GM19035 (cell line): ENCODE measurements at regions not wholly inside any gene's neighbourhood (a gene's known extent, or its start where the extent isn't known, plus 50 kb on each side); places are given as distances from the start of the nearest gene placed in this dataset.

Source experiments
- ATAC-seq: cut with Tn5 transposase; IDR thresholded peaks from one replicate; pipeline ENCODE4 v1.9.1; 2021; ENCODE audit not compliant: unreplicated experiment

DNA sequence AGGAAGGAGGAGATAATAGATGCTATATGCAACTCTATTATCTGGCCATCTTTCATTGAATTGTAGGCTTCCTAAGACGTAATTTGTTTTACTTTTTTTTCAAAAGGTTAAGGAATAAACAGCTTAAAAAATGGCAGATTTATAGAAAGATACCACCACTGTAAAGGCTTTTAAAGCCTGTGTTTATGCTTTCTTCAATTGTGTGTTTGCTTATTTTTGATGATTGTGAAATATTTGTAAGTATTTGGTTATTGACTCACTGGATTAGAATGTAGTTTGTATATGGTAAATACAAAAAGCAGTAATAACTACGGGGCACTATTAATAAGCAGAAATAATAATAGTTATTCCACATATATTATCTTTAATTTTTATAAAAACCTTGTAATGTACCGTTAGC lies 437.9 kb downstream of the KLF5 start:
- ATAC-seq, result no peak

DNA sequence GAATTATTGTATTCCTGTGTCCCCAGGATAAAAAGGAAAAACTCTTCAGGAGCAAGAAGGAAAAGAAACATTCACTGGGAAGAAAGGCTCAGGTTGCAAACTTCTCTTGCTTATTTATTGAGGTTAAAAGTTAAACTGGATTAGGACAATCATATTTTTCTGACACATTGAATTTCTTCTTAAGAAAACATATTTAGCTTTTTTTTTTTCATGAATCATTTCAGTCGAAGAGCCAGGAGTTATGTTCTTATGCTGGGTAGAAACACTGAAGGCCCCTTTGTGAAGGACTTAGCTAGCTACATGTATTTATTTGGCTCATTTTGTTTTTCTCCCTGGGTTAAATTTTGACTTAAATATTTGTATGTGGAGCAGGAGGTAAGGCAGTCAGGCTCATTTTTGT lies 434.0 kb downstream of the KLF5 start:
- no peak for ATAC-seq

DNA sequence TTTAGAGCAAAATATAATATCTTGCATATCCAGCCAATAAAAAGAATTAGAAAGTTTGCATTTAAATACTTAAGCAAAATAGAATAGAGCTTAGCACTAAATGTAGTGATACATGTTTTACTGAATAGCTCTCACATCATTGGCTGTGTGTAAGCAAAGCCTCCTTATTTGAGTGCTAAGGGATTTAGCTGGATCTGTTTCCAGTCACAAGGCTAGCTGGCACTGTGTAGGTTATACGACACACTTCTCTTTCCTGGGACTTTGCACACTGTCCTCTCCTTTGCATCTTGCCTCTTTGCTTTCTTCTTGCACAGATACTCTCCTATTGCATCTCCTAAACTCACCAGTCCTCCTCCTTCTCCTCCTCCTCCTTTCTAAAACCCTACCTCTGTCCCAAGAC lies 423.8 kb downstream of the KLF5 start:
- ATAC-seq, result no peak

DNA sequence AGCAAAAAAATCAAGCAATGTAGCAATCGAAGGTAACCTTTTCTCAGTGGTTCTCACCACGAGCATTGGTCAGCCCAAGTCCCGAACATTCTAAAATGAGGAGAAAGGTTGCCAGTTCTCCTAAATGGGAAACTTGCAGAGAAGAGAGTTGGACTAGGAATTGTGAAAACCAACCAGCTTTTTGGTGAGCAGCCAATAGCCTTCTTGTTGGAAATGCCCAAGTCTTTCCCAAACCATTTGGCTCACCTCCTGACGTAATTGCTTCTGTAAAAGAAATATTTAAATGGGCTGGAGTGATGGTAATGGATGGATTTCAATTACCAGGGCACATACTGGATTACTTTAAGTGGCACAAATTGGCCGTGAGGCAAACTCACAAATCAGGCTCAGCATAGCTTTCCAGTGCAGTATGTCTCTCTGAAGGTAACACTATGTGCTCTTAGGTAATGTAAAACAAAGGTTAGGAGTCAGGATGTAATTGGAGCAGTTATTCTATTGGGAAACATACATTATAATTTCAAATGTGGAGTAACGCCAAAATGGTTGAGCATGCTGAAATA lies 423.2 kb downstream of the KLF5 start:
- ATAC-seq, result no peak

DNA sequence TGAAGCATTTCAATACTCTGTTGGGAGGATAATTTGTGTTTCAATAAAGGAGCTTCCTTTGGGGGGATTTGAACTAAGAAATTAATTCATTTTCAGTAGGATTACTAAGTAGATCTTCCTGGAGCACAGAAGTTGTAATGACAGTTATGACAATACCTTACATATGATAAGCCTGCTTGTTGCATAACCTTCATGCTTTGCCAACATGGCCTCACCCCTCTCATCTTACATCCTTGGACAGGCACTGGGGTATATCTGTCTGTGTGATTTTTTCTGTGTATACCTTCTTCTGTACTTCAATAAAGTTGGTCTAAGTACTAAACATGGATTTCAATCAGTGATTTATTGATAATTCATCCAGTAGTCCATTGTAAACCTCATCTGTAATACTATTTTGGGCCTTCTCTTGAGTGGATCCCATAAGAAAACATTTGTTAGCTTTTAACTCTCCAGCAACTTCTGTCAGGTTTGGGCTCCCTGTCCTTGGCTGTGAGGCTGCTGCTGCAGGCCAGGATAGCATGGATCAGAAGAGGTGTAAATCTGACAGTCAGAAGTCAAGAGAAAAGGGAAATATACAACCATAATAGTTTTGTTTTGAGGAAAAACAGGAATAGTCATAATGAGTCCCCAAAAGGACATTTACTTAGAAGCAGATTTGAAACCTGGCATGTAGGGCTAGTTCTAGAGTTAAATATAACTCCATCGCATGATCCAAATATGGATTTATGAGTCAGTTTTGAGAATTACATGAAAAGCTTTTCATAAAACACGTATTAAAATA lies 422.2 kb downstream of the KLF5 start:
- ATAC-seq, result no peak

DNA sequence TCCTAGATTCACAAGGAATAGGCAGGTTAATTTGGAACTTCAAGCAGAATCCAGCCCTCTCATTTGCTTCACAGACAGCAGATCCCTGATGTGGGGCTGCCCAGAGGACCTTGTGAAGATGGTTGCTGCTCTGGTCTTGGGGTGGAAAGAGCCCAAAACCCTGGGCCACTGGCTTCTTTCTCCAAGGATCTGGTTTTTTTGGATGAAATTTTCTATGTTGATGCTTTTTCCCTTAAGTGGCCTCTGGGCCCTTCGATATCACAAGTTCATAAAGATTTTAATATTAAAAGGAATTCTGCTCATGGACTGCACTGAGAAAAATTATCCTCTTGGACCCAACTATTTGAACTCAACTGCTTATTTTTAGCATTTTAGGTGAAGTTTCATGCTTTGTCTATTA lies 421.1 kb downstream of the KLF5 start:
- no peak for ATAC-seq

DNA sequence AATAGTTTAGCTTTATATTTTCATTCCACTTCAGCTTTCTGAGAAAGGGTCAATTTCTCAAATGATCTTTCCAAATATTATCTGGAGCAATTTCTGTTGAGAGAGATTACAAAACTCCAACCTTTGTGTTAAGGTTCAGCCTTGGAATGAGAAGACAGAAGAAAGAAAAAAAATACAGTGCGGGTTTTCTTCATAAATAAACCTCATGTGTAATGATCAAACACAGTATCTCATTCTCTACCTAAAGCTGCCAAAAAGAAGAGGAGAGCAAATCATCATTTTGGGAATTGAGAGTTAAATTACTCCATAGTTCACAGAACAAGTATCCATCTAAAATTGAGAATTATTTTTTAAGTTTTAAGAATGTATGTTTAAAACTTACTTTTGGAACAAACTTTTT lies 420.5 kb downstream of the KLF5 start:
- ATAC-seq, result no peak

DNA sequence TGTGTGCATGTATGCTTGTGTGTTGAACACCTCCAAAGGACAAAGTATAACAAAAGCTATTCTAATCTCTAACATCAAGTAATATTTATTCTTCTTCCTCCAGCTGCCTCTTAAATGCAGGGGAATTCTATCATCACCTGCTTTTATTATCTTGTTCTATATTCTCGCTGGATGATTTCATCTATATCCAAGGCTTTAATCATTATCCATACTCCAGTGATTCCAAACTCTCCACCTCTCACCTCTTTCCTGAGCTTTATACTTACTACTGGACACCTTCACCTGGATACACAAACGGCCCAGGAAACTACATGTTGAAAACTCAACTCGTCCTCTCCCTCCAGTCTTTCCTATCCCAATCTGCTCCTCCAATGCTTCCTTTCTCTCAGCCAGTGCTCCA lies 418.6 kb downstream of the KLF5 start:
- ATAC-seq, result no peak

DNA sequence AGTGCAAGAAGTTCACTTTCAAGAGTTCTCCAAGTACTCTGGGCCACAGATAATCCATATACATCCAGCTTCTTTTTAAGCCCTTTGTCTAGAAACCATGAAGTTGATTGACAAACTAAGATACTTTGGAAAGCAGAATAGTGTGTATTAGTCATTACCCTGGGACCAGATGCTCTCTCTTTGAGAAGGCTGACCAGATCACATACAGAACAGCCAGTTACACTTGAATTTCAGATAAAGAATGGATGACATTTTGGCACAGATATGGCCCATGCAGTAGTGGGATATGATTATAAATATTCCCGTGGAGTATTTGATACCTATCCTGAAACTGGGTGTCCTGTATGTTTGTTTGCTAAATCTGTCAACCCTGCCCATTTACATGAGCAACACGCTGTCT lies 414.2 kb downstream of the KLF5 start:
- no peak for ATAC-seq

DNA sequence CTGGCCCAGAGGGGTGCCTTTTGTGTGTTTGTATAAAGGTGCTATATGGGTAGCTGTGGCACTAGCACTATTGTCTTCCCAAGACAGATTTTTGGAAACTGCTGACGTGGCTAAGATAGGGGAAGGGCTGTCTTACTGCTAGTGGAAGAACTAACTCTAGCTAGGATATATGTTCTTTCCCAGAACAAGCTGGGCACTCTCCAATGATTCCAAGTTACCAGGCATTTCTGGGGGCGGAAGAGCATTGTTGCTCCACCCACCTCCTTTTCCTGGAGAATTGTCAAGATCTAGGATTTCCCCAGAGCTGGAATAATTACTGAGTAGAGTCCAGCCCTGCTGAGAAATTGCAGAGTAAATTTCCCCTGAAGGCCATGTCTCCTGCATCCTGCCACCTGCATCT lies 408.3 kb downstream of the KLF5 start:
- ATAC-seq, result no peak

DNA sequence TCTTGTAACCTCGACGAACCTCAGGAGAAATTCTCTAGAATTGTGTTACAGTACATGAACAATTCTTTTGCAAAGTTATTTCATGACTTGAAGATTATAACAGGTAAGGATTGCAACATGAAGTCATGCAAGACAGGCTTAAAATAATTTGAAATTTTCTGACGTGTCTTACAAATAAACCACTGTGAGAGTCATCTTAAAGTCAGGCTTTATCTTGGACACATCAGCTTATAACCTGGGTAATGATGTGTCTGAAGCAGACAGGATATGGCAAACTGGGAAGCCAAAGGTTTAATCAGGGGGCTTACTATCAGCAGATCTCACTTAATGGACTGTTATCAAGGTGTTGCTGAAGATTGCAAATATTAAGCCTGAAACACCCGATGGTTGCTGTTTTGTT lies 407.8 kb downstream of the KLF5 start:
- ATAC-seq, result no peak

DNA sequence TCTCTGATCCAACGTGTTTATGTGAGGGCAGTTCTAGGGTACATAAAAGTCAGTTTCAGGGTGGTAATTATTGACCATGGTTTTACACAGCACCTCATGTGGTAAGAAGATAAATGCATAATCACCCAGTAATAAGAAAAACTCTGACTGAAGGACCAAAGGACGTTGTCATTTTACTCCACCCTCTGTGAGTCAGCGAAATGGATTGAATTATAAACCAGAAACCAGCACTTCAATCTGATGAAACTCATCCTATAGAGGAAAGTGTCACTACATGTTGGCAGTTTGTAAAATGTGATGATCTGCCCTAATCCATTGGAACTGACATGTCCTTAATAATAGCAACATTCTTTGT lies 406.8 kb downstream of the KLF5 start:
- ATAC-seq, result no peak

DNA sequence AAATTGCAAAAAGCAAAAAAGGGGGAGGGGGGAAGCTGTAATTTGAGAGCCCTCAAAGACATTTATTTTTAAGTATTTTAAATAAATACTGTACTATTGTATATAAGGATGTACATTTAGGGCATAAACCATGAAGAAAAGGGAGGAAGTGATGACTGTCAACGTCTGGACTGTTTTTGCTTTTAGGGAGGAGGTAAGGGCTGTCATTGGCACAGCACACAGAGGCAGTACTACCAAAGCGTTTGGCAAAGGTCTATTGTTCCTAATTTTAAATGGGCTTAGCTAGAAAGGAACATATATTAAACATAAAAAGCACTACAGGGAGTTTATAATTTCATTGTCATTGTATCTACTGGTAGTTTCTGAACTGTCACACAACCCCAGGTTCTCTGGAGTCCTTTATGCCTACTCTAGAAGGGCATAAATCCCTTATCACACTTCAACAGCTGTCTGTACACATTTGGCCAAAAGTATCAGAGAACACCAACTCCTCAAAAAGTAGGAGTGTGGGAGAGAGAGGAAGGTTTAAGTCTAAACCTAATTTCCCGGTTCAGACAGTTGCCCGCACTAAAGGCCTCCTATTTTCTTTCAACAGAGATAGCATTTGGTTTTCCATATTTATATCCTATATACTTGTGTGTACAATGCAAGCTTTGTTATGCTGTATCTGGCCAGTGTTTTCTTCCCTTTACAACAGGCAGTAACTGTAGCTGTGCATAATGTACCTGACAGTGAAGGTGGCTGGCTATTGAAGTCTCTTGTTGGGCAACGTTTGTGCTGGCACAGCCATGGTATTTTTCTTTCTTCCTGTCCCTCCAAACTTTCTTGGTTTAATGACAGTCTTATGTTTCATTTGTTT lies 406.2 kb downstream of the KLF5 start:
- no peak for ATAC-seq

DNA sequence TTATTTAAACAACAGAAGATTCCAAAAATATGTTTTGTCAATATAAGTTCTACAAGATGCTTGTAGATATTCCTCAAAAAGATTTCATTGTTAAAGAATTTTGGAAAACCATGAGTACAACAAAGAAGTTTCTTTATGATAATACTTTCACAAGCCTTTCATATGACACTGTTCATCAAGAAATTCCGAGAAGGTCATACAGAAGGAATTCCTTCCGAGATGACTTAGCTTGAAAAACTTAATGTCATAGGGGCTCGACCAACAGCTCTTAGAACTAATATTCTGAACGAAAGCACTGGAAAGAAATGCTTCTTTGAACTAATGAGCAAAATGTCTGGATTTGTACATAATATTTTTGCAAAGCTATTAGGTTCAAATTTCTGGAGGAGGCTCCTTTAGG lies 403.4 kb downstream of the KLF5 start:
- no peak for ATAC-seq

DNA sequence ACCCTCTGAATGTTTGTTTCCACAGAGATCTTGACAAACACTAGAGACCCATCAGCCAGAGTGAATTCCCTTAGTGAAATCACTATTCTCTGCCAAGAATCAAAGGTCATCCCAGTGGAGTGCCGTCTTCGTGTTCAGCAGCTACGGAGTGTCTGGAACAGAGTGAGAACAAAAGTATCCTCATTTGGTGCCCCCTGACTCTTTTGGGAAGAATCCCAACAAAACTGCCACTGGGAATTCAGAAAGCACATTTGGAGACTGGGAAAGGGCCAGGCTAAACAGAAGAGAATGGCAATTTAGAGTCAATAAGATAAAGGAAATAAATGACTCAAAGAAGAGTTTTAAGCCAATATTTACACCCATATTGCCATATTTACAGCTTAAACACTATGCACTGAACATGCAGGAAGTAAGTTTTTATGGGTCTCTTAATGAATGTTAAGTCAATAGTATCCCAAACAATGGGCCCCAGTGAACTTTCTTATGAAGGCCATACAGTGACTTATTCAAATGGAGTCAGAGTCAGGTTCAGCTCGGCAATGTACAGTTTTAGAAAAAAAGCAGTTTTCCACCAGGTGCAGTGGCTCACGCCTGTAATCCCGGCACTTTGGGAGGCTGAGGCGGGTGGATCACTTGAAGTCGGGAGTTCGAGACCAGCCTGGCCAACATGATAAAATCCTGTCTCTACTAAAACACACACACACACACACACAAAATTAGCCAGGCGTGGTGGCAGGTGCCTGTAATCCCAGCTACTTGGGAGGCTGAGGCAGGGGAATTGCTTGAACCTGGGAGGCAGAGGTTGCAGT lies 392.6 kb downstream of the KLF5 start:
- no peak for ATAC-seq

DNA sequence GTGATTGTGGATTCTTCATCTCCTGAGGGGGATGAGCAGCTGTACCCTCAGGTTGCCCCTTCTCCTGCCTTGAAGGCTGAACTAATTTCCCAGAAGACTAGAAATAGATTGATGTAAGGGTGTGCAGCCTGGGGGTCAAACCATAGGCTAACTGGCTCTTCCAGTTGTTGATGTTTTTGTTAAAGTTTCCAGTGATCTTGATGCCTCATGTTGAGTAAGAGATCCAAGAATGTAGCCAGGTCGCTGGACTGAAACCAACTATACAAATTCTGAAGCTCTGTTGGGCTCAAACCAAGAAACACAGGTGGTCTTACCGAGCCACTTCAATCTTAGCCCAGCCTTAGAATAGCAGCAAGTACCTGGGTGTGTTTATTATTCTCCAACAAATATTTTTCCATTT lies 391.8 kb downstream of the KLF5 start:
- ATAC-seq, result no peak

DNA sequence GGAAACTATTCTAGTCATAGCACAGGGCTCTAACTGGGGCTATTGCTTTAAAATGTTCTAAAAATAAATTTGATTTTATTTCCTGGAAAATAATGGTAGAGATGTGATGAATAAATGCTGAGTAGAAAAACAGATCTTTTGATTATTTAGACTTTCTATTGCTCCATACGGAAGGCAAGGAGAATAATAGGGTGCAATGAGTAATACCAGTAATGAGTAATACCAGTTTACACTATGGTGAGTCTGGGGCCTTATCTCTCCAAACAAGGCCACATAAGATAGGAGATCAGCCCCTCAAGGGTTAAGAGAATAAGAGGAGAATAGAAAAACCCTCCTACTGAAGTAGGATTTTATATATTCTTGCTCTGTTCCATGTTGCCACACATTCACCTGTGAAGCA lies 390.4 kb downstream of the KLF5 start:
- ATAC-seq, result no peak

DNA sequence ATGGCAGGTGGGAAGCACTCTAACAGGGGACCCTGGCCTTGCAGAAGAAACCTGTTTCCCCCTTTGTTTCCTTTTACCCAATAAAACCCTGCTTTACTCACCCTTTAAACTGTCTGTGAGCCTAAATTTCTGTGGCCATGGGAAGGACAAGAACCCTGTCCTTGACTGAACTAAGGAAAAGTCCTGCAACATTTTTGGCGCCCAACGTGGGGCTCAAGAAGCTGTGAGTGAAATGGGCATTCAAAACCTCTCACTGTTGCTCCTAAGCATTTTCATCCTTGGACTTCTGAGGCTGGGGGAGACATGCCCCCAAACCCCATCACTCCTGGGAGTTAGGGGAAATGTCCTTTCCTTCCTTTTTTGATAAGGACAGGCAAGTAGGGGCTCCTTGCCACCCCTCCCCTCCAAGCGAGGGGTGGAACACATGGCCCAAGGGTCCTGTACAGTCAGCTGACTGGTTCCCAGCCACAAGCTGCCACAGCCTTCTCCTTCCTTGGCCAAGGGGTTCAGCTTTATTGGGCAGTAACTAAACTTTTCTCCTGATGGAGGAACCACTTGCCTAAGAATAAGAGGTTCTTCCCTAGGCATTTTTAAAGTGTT lies 381.6 kb downstream of the KLF5 start:
- no peak for ATAC-seq

DNA sequence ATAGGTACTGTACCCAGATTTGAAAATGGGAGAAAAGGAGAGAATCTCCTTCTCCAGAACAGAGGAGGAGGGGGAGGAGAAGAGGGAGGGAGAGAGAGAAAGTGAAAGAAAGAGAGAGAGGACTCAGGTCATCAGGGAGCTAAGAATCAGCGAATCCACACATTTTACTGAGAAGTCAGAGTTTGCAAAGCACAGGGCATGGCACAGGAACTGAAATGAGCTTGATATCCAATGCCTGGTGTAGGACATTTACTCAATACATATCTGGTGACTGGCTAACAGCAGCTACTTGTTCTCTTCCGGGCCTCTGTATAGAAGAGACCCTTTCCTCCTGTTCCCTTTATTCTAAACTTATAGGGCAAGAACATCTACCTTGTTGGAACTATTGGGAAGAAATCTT lies 375.1 kb downstream of the KLF5 start:
- no peak for ATAC-seq

DNA sequence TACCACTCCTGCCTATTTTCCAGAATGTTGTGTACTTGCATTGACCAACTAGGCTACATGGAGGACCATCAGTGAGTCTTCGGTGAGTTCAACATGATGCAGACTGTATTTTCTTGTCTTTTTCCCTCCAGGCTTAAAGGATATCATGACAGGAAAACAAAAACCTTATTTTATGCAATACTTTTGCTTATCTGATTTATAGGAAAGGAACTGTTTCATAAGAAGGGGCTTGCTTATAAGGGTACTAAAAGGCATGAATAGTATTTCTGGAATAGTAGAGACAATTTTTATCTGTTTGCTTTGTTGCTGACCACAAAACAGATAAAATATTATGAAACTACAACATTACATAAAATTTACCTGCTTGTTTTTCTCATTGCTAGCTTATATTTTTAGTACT lies 374.7 kb downstream of the KLF5 start:
- no peak for ATAC-seq

DNA sequence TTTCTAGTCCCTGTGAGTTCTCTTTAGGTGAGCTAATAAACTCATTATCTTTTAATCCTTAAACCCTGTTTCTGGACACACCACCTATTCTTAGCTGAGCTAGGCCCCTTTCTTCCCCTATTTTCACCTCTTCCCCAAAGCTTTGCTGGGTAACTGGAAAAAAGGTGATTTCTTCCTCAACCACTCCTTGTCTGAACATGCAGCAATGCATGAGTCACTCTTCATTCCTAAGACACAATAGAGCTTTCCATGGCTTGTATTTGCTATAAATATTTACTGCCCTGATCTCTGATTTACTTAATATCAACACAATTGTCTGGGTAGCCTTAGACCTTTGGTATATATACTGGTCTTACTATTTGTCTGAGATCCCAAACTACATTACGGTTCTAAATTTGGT lies 370.9 kb downstream of the KLF5 start:
- no peak for ATAC-seq
